H1 (cell line): ENCODE measurements at regions not wholly inside any gene's neighbourhood (a gene's known extent, or its start where the extent isn't known, plus 50 kb on each side); places are given as distances from the start of the nearest gene placed in this dataset.

Source experiments
- CTCF ChIA-PET: fragments of 300-600 bp; sonication (Branson Sonifier 250); formaldehyde crosslinking; loops from one replicate; lab custom pipeline; 2021; ENCODE audit not compliant: partially characterized antibody; lab: Charles Lee
- POLR2A ChIA-PET: fragments of 300-600 bp; sonication (Branson Sonifier 250); formaldehyde crosslinking; loops from one replicate; lab custom pipeline; 2021; ENCODE audit warnings: inconsistent platforms; ENCODE audit not compliant: partially characterized antibody; lab: Charles Lee
- DNase-seq, 2 experiments: peaks; one replicate each; pipeline versions ENCODE4 v3.0.0 to v3.0.0-alpha.2; 2010 to 2022; ENCODE audit warnings: low spot score in 2 of 2, low read depth in 1 of 2, mixed read lengths in 1 of 2
- FAIRE-seq: peaks from 2 replicates; lab custom pipeline; 2011; peaks lifted over from hg19 to GRCh38; lab: Jason Lieb, UNC
- H2AFZ ChIP-seq: 2 replicates; pipeline ENCODE4 v1.8.1; 2012; ENCODE audit warnings: low read length, inconsistent platforms
- H2AK5ac ChIP-seq: 2 replicates; pipeline ENCODE4 v1.6.1; 2013; ENCODE audit warnings: low read depth, low read length
- H2BK120ac ChIP-seq: replicated peaks from 2 replicates; pipeline ENCODE3; 2013; ENCODE audit warnings: low read depth, low read length, inconsistent platforms
- H2BK12ac ChIP-seq: 2 replicates; pipeline ENCODE4 v1.6.1; 2013; ENCODE audit warnings: low read depth, low read length
- H2BK15ac ChIP-seq: 2 replicates; pipeline ENCODE4 v1.6.1; 2013; ENCODE audit warnings: low read length
- H2BK20ac ChIP-seq: 2 replicates; pipeline ENCODE4 v1.6.1; 2013; ENCODE audit warnings: low read length
- H2BK5ac ChIP-seq: 2 replicates; pipeline ENCODE4 v1.6.1; 2013; ENCODE audit warnings: low read depth, low read length
- H3K14ac ChIP-seq: 2 replicates; pipeline ENCODE4 v1.6.1; 2013; ENCODE audit warnings: inconsistent platforms; ENCODE audit not compliant: insufficient read length
- H3K18ac ChIP-seq: 2 replicates; pipeline ENCODE4 v1.6.1; 2013; ENCODE audit warnings: low read length; ENCODE audit errors: extremely low read depth
- H3K23ac ChIP-seq: 2 replicates; pipeline ENCODE4 v1.6.1; 2013; ENCODE audit warnings: inconsistent platforms; ENCODE audit not compliant: insufficient read length
- H3K23me2 ChIP-seq: 2 replicates; pipeline ENCODE4 v1.6.1; 2013; ENCODE audit warnings: low read depth, low read length
- H3K27ac ChIP-seq: 2 replicates; pipeline ENCODE4 v1.6.1; 2011; ENCODE audit warnings: low read depth, low read length, inconsistent platforms
- H3K27me3 ChIP-seq, 4 experiments: replicated peaks in 1 of 4; 1 replicate in 1 of 4; 2 replicates in 3 of 4; pipeline versions ENCODE4 v1.6.1 to v1.8.1; 2011 to 2013; ENCODE audit warnings: low read length in 3 of 4, mild to moderate bottlenecking in 3 of 4, inconsistent platforms in 2 of 4, mixed read lengths in 2 of 4, moderate library complexity in 1 of 4; ENCODE audit not compliant: control insufficient read depth in 3 of 4, insufficient read depth in 3 of 4; ENCODE audit errors: extremely low read depth in 1 of 4
- H3K36me3 ChIP-seq, 4 experiments: 2 replicates each; pipeline versions ENCODE4 v1.6.1 to v1.8.1; 2011 to 2013; ENCODE audit warnings: mild to moderate bottlenecking in 4 of 4, low read length in 3 of 4, moderate library complexity in 2 of 4, control low read depth in 1 of 4, inconsistent platforms in 1 of 4; ENCODE audit not compliant: insufficient read depth in 4 of 4, control insufficient read depth in 2 of 4
- H3K4ac ChIP-seq: replicated peaks from 2 replicates; pipeline ENCODE3; 2013; ENCODE audit warnings: low read length, low read depth, mixed read lengths, inconsistent platforms; ENCODE audit not compliant: insufficient read length
- H3K4me1 ChIP-seq, 4 experiments: replicated peaks in 1 of 4; 1 replicate in 1 of 4; 2 replicates in 3 of 4; pipeline versions ENCODE4 v1.6.1 to v1.8.1; 2011 to 2013; ENCODE audit warnings: low read length in 3 of 4, inconsistent platforms in 2 of 4, mixed read lengths in 1 of 4; ENCODE audit not compliant: insufficient read depth in 4 of 4, control insufficient read depth in 3 of 4
- H3K4me2 ChIP-seq, 2 experiments: 2 replicates each; pipeline versions ENCODE4 v1.6.1 to v1.8.1; 2011 to 2013; ENCODE audit warnings: low read depth in 2 of 2, low read length in 2 of 2, control low read depth in 1 of 2, inconsistent platforms in 1 of 2, mild to moderate bottlenecking in 1 of 2; ENCODE audit not compliant: insufficient read depth in 1 of 2
- H3K4me3 ChIP-seq, 4 experiments: fragments of 200-600, 300-600 bp in 1 of 4; sonication (generic), shearing (Covaris generic), sonication (Bioruptor Twin) in 1 of 4; 2 replicates each; pipeline versions ENCODE4 v1.5.1 to v1.8.1; 2011 to 2016; ENCODE audit warnings: low read length in 4 of 4, low read depth in 3 of 4, control low read depth in 2 of 4, inconsistent platforms in 2 of 4, mild to moderate bottlenecking in 2 of 4, mixed read lengths in 1 of 4, moderate library complexity in 1 of 4; ENCODE audit not compliant: insufficient read depth in 2 of 4; ENCODE audit errors: extremely low read depth in 1 of 4
- H3K56ac ChIP-seq: replicated peaks from 2 replicates; pipeline ENCODE3; 2013; ENCODE audit warnings: low read depth, mild to moderate bottlenecking, mixed read lengths, low read length, inconsistent platforms; ENCODE audit not compliant: insufficient read length
- H3K79me1 ChIP-seq: 2 replicates; pipeline ENCODE4 v1.6.1; 2013; ENCODE audit warnings: low read depth, low read length, control low read depth
- H3K79me2 ChIP-seq, 2 experiments: 2 replicates each; pipeline versions ENCODE4 v1.6.1 to v1.8.1; 2012 to 2013; ENCODE audit warnings: low read length in 2 of 2, mild to moderate bottlenecking in 2 of 2, inconsistent platforms in 1 of 2; ENCODE audit not compliant: insufficient read depth in 2 of 2, control insufficient read depth in 1 of 2
- H3K9ac ChIP-seq, 4 experiments: replicated peaks in 1 of 4; 1 replicate in 1 of 4; 2 replicates in 3 of 4; pipeline versions ENCODE4 v1.6.1 to v1.8.1; 2011 to 2013; ENCODE audit warnings: low read depth in 3 of 4, low read length in 3 of 4, control low read depth in 2 of 4, mild to moderate bottlenecking in 2 of 4, moderate library complexity in 2 of 4, inconsistent platforms in 1 of 4; ENCODE audit errors: extremely low read depth in 1 of 4
- H3K9me3 ChIP-seq, 2 experiments: 2 replicates each; pipeline versions ENCODE4 v1.6.1 to v1.8.1; 2012 to 2013; ENCODE audit warnings: mild to moderate bottlenecking in 2 of 2, moderate library complexity in 2 of 2, control low read depth in 1 of 2, inconsistent platforms in 1 of 2, low read depth in 1 of 2, low read length in 1 of 2, mixed read lengths in 1 of 2; ENCODE audit not compliant: insufficient read depth in 2 of 2
- H4K20me1 ChIP-seq, 2 experiments: replicated peaks in 1 of 2; 2 replicates each; pipeline versions ENCODE3 to v1.8.1; 2011 to 2013; ENCODE audit warnings: inconsistent platforms in 2 of 2, low read length in 2 of 2, mild to moderate bottlenecking in 1 of 2; ENCODE audit not compliant: insufficient read depth in 2 of 2, control insufficient read depth in 1 of 2
- H4K5ac ChIP-seq: 2 replicates; pipeline ENCODE4 v1.6.1; 2013; ENCODE audit warnings: low read length, low read depth, mixed read lengths, inconsistent platforms; ENCODE audit not compliant: insufficient read length
- H4K8ac ChIP-seq: 2 replicates; pipeline ENCODE4 v1.8.0; 2013; ENCODE audit warnings: mild to moderate bottlenecking, moderate library complexity, low read length, inconsistent platforms; ENCODE audit not compliant: insufficient read depth; ENCODE audit errors: extremely low read depth
- H4K91ac ChIP-seq: replicated peaks from 2 replicates; pipeline ENCODE3; 2013; ENCODE audit warnings: low read length, mixed read lengths, inconsistent platforms; ENCODE audit not compliant: insufficient read length
- KDM4A ChIP-seq: IDR thresholded peaks from one replicate; pipeline ENCODE4 v1.7.1; 2012; ENCODE audit warnings: low read depth, mild to moderate bottlenecking, moderate library complexity, low read length, inconsistent platforms; ENCODE audit not compliant: severe bottlenecking
- POLR2AphosphoS5 ChIP-seq: IDR thresholded peaks from 2 replicates; pipeline ENCODE4 v1.6.1; 2011; ENCODE audit warnings: low read depth, low read length
- SIRT6 ChIP-seq: IDR thresholded peaks from one replicate; pipeline ENCODE4 v1.7.1; 2012; ENCODE audit warnings: low read length, inconsistent platforms
- SRF ChIP-seq: IDR thresholded peaks from 2 replicates; pipeline ENCODE4 v1.6.1; 2011; ENCODE audit warnings: mild to moderate bottlenecking, low read depth, low read length, moderate library complexity
- SUZ12 ChIP-seq: fragments of 200-600 bp; sonication (generic); IDR thresholded peaks from 2 replicates; pipeline ENCODE4 v1.6.1; 2012; ENCODE audit warnings: mild to moderate bottlenecking, inconsistent platforms, low read length, moderate library complexity, mixed read lengths
- WGBS, 2 experiments: shearing (Covaris generic) in 1 of 2; methylation state at CpG; one replicate each; pipeline versions ENCODE4 v1.1.6 to v1.1.7; 2013 to 2015; ENCODE audit warnings: low lambda C conversion rate in 2 of 2, mixed read lengths in 2 of 2, inconsistent platforms in 1 of 2, low coverage in 1 of 2, missing lambda C conversion rate in 1 of 2; ENCODE audit not compliant: insufficient replicate concordance in 2 of 2, insufficient coverage in 1 of 2, insufficient read length in 1 of 2; ENCODE audit errors: extremely low coverage in 1 of 2, missing lambda C conversion rate in 1 of 2; 5-methylcytosine and 5-hydroxymethylcytosine counted together

GRCh38 chr3:69496856-69497255 is 111.0 kb upstream of the FRMD4B start:
- POLR2A ChIA-PET, result no interaction called here
- Histone ChIP-seq H3K4me3 (no peak overlapping the region), H3K9me3 (no peaks in the 10 kb centered on the region), H2AK5ac (no peak overlapping the region), H2BK5ac (no peak overlapping the region), H3K4ac (no peak overlapping the region), H4K5ac (no peak overlapping the region), H3K23me2 (no peaks in the 10 kb centered on the region), H2BK12ac (no peak overlapping the region), H2BK120ac (no peak overlapping the region), H2AFZ (no peak overlapping the region), H3K36me3 (no peaks in the 10 kb centered on the region), H3K9ac (no peak overlapping the region), H4K20me1 (no peaks in the 10 kb centered on the region), H3K14ac (no peak overlapping the region), H4K91ac (no peak overlapping the region), H3K4me1 (peaks cover 0 to 4% (median 0%) of the 10 kb centered on the region in 4 experiments; a peak in 1 of 7 replicates), H3K79me2 (no peaks in the 10 kb centered on the region), H2BK20ac (no peak overlapping the region), H3K18ac (no peak overlapping the region), H2BK15ac (no peak overlapping the region), H3K23ac (no peak overlapping the region), H3K27ac (no peak overlapping the region), H4K8ac (no peak overlapping the region), H3K4me2 (no peak overlapping the region), H3K56ac (no peak overlapping the region), H3K79me1 (no peaks in the 10 kb centered on the region), H3K27me3 (no peaks in the 10 kb centered on the region)
- CTCF ChIA-PET, result interaction anchor here (0.7 to 1.2 kb wide), 2 partner anchors 12 to 92 kb away, joined by 3 read pairs; no protein-coding TSS in a partner anchor
- no peak for FAIRE-seq
- DNase-seq, result no peak
- WGBS, 2 experiments, result 93% methylated on average over 3 of the region's 3 CpGs; no CpG with 5 or more reads in 1 of the 2 experiments
- TF ChIP-seq SRF (no peak), SUZ12 (no peak), KDM4A (no peak), POLR2AphosphoS5 (no peak), SIRT6 (no peak)
